HG02870 (cell line): ENCODE measurements at regions not wholly inside any gene's neighbourhood (a gene's known extent, or its start where the extent isn't known, plus 50 kb on each side); places are given as distances from the start of the nearest gene placed in this dataset.
"Not testable (repeated sequence)": the region's sequence is repeated elsewhere in the genome, so short reads cannot be mapped to it uniquely, and the experiment has no call there.

ENCODE experiments used
- ATAC-seq: cut with Tn5 transposase; IDR thresholded peaks from one replicate; pipeline ENCODE4 v1.9.1; 2021; ENCODE audit warnings: mild to moderate bottlenecking, moderate library complexity; ENCODE audit not compliant: unreplicated experiment

GRCh38 chr5:82519558-82519957 lies 241.4 kb upstream of the RPS23 start:
- no peak for ATAC-seq

- no peak for ATAC-seq
Observed at GRCh38 chr5:82517544-82518075, 239.5 kb upstream of the RPS23 start.

- ATAC-seq = no peak
Observed at GRCh38 chr5:82513738-82514137, 235.6 kb upstream of the RPS23 start.

GRCh38 chr5:82512025-82512424 lies 233.9 kb upstream of the RPS23 start:
- peak; percentile 93 for ATAC-seq

- no peak for ATAC-seq
Observed at GRCh38 chr5:82511134-82511533, 233.0 kb upstream of the RPS23 start.

- ATAC-seq = no peak
Observed at GRCh38 chr5:82509762-82510161, 231.6 kb upstream of the RPS23 start.

GRCh38 chr5:82506390-82506789 lies 228.2 kb upstream of the RPS23 start:
- ATAC-seq = not testable (repeated sequence)

- no peak for ATAC-seq
Observed at GRCh38 chr5:82499725-82500244, 221.6 kb upstream of the RPS23 start.

- no peak for ATAC-seq
Observed at GRCh38 chr5:82497242-82497641, 219.1 kb upstream of the RPS23 start.

GRCh38 chr5:82494942-82495341 lies 216.8 kb upstream of the RPS23 start:
- ATAC-seq = no peak

- no peak for ATAC-seq
Observed at GRCh38 chr5:82493221-82493620, 215.1 kb upstream of the RPS23 start.

GRCh38 chr5:82491397-82491796 lies 213.2 kb upstream of the RPS23 start:
- ATAC-seq = no peak

GRCh38 chr5:82489683-82490082 lies 211.5 kb upstream of the RPS23 start:
- no peak for ATAC-seq

- no peak for ATAC-seq
Observed at GRCh38 chr5:82487131-82487530, 209.0 kb upstream of the RPS23 start.

- no peak for ATAC-seq
Observed at GRCh38 chr5:82480331-82480730, 202.2 kb upstream of the RPS23 start.

- no peak for ATAC-seq
Observed at GRCh38 chr5:82476155-82476554, 198.0 kb upstream of the RPS23 start.

- ATAC-seq = no peak
Observed at GRCh38 chr5:82473262-82473661, 195.1 kb upstream of the RPS23 start.

- no peak for ATAC-seq
Observed at GRCh38 chr5:82470185-82470994, 192.2 kb upstream of the RPS23 start.

GRCh38 chr5:82466986-82467561 lies 188.9 kb upstream of the RPS23 start:
- ATAC-seq = no peak

- no peak for ATAC-seq
Observed at GRCh38 chr5:82465235-82465634, 187.1 kb upstream of the RPS23 start.

GRCh38 chr5:82459626-82460025 lies 181.5 kb upstream of the RPS23 start:
- ATAC-seq = no peak

GRCh38 chr5:82455317-82455716 lies 177.2 kb upstream of the RPS23 start:
- not testable (repeated sequence) for ATAC-seq
